ENCODE measurements at regions not wholly inside any gene's neighbourhood (a gene's known extent, or its start where the extent isn't known, plus 50 kb on each side); places are given as distances from the start of the nearest gene placed in this dataset.
"Not testable (repeated sequence)": the region's sequence is repeated elsewhere in the genome, so short reads cannot be mapped to it uniquely, and the experiment has no call there.

- TF ChIP-seq CTCF (IDR thresholded peaks at IDR 0.05 in 8 of 11, conservative IDR thresholded peaks at IDR 0.05 in 3 of 11); POLR2A (IDR thresholded peaks at IDR 0.05): not testable (repeated sequence)
Measured at GRCh38 chr3:117872594-117873248, 1161.9 kb downstream of the IGSF11 start.

Data from spleen (tissue), 7 donors.